HL-60 (cell line): ENCODE measurements at regions not wholly inside any gene's neighbourhood (a gene's known extent, or its start where the extent isn't known, plus 50 kb on each side); places are given as distances from the start of the nearest gene placed in this dataset.

Source experiments
- DNase-seq, 2 experiments: peaks; one replicate each; pipeline ENCODE4 v3.0.0-alpha.2; 2010 to 2020; ENCODE audit warnings: low read depth in 1 of 2, low spot score in 1 of 2
- H3K27ac ChIP-seq: fragments of 250-450 bp; sonication (Bioruptor Pico); replicated peaks from 2 replicates; pipeline ENCODE4 v1.5.1; 2020; ENCODE audit warnings: mild to moderate bottlenecking, moderate library complexity
- H3K27me3 ChIP-seq: fragments of 250-450 bp; sonication (Bioruptor Pico); 2 replicates; pipeline ENCODE4 v1.5.1; 2021; ENCODE audit warnings: mild to moderate bottlenecking, moderate library complexity; ENCODE audit not compliant: insufficient read depth, poor library complexity, severe bottlenecking
- H3K4me3 ChIP-seq: replicated peaks from 2 replicates; pipeline ENCODE4 v1.5.1; 2011; ENCODE audit warnings: mild to moderate bottlenecking, control low read depth, low read length; ENCODE audit not compliant: insufficient read depth
- CTCF ChIP-seq: IDR thresholded peaks from one replicate; pipeline ENCODE4 v1.5.1; 2011; ENCODE audit warnings: low read length, control low read depth, inconsistent platforms; ENCODE audit not compliant: insufficient read depth
- GABPA ChIP-seq: IDR thresholded peaks from 2 replicates; pipeline ENCODE4 v1.6.1; 2012; ENCODE audit warnings: low read depth
- POLR2AphosphoS5 ChIP-seq: IDR thresholded peaks from 2 replicates; pipeline ENCODE4 v1.6.1; 2012; ENCODE audit warnings: low read depth
- SPI1 ChIP-seq: IDR thresholded peaks from 2 replicates; pipeline ENCODE4 v1.6.1; 2012; ENCODE audit warnings: low read depth, mild to moderate bottlenecking, borderline replicate concordance
- TF ChIP-seq, protein P1 (sequence below): IDR thresholded peaks from 2 replicates; pipeline ENCODE4 v1.6.1; 2012; ENCODE audit warnings: low read depth; ENCODE audit not compliant: insufficient replicate concordance

DNA sequence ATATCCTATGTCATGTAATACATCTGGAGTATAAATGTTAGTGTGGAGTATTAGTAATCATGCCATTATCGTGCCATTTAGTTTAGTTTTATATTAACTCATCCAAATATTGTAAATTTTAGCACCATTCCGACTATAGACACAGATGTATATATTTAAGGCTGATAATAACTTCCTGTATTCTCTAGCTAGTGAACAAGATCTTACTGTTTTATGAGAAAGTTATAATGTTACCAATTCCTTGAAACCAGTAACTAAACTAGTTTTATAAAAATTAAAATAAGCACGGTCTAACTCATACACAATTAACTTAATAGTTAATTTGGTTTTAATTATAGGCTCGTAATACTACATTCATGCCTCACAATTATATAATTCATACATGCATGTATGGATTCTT, 808.6 kb downstream of the USP25 start:
- Histone ChIP-seq H3K27ac (no peak overlapping the region), H3K27me3 (no peaks in the 10 kb centered on the region), H3K4me3 (no peak overlapping the region)
- TF ChIP-seq POLR2AphosphoS5 (no peak), GABPA (no peak), CTCF (no peak)
- DNase-seq, result no peak

- H3K27me3 ChIP-seq, result no peaks in the 10 kb centered on the region
- TF ChIP-seq CTCF, result no peak
- TF ChIP-seq, protein P1, sequence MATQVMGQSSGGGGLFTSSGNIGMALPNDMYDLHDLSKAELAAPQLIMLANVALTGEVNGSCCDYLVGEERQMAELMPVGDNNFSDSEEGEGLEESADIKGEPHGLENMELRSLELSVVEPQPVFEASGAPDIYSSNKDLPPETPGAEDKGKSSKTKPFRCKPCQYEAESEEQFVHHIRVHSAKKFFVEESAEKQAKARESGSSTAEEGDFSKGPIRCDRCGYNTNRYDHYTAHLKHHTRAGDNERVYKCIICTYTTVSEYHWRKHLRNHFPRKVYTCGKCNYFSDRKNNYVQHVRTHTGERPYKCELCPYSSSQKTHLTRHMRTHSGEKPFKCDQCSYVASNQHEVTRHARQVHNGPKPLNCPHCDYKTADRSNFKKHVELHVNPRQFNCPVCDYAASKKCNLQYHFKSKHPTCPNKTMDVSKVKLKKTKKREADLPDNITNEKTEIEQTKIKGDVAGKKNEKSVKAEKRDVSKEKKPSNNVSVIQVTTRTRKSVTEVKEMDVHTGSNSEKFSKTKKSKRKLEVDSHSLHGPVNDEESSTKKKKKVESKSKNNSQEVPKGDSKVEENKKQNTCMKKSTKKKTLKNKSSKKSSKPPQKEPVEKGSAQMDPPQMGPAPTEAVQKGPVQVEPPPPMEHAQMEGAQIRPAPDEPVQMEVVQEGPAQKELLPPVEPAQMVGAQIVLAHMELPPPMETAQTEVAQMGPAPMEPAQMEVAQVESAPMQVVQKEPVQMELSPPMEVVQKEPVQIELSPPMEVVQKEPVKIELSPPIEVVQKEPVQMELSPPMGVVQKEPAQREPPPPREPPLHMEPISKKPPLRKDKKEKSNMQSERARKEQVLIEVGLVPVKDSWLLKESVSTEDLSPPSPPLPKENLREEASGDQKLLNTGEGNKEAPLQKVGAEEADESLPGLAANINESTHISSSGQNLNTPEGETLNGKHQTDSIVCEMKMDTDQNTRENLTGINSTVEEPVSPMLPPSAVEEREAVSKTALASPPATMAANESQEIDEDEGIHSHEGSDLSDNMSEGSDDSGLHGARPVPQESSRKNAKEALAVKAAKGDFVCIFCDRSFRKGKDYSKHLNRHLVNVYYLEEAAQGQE, result no peak
- no peak overlapping the region for H3K27ac ChIP-seq
- no peak for DNase-seq
- H3K4me3 ChIP-seq, result no peak overlapping the region
These were observed 809.2 kb downstream of the USP25 start for GRCh38 chr21:16538936-16539440.

- no peak for DNase-seq
- Histone ChIP-seq H3K27ac (no peak overlapping the region), H3K4me3 (no peak overlapping the region), H3K27me3 (no peaks in the 10 kb centered on the region)
- TF ChIP-seq GABPA (no peak), CTCF (no peak), SPI1 (no peak), POLR2AphosphoS5 (no peak)
- TF ChIP-seq, protein P1, result no peak
These were observed 811.4 kb downstream of the USP25 start for GRCh38 chr21:16540966-16541727.

DNA sequence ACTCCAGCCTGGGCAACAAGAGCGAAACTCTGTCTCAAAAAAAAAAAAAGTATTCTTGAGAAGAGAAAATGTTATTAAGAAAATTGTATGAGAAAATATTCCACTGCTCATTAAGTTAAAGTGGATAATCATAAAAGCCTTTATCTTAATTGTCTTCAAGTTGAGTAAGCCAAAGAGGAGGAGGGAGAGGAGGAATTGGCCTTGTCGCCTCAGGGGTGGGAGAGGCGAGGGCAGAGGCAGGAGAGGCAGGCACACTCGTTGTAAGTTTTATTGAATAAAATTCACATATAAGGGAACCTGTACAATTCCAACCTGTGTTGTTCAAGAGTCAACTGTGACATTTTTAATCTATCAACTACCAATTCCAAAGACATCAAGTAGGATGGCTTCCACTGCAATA, 820.3 kb downstream of the USP25 start:
- DNase-seq, result no peak
- TF ChIP-seq, protein P1, result no peak
- Histone ChIP-seq H3K27ac (no peak overlapping the region), H3K4me3 (no peak overlapping the region), H3K27me3 (no peaks in the 10 kb centered on the region)
